GM18873 (cell line): ENCODE measurements at regions not wholly inside any gene's neighbourhood (a gene's known extent, or its start where the extent isn't known, plus 50 kb on each side); places are given as distances from the start of the nearest gene placed in this dataset.
A peak's percentile ranks its signal among the peaks of the same experiment; 100 is the strongest.
"Not testable (repeated sequence)": the region's sequence is repeated elsewhere in the genome, so short reads cannot be mapped to it uniquely, and the experiment has no call there.

ENCODE experiments used
- ATAC-seq: cut with Tn5 transposase; IDR thresholded peaks from one replicate; pipeline ENCODE4 v1.9.1; 2021; ENCODE audit warnings: mild to moderate bottlenecking, moderate library complexity, moderate number of reproducible peaks; ENCODE audit not compliant: unreplicated experiment, low FRiP score

DNA sequence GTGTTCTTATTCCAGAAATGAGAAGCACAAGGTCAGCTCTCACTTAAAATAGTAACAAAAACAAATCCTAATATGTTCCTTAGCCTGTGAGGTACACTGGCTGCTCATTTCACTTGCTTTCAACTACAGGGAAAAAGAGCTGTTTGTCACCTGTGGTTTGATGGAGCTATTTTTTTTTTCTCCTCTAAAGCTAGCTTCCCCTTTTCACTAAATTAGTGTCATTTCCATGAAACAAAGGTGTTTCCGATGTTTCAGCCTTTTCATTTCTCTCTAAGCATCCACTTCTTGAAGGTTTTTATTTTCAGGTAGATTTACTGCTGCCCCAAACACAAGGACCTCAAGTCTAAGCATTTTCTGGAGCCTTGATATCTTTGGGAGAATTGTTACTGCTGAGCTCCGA lies 148.6 kb downstream of the RBMX2 start:
- no peak for ATAC-seq

DNA sequence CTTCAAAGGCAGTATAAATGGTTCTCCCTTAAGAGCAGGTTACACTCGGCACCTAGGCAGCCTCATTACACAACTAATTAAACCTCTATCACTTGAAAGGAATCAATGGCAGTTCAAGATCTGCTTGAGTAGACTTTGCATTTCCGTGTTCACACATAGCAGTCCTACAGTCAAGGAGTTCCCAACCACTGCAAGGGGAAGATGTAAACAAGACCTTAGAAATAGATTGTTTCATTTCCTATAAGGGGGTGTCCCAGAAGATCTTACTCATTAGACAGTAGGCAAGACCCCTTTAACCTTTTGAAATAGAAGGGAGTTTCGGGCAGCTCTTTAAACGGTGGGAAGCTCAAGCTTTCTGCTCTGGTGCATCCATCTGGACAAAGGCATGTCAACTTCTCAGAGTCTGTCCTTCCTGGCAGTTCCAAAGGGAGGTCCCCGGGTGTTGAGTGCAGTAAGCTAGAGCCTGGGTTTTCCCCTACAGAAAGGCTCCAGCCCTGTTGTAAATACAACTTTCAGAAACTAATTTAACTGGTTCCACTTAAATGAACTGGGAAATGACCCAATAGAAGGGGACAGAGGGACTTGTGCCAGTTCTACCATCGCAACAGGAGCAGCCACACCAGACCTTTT lies 150.8 kb downstream of the RBMX2 start:
- ATAC-seq, result peak; percentile 71

DNA sequence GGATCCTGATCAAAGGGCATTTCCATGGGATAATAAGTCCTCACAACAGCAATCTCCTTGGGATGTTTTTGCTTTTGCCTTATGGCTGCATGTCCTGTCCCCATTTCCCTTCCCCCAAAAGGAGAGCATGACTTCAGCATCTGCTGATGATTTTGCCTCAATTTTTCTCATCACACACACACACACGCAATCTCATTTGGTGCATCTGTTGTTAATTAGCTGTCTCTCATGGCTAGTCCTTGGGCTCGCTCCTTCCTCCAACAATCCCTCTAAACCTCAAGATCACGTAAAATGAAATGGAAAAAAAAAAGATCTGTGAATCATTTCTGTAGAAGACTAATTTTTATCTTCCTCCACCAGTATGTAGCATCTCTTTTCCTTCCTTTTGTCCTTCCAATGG lies 153.6 kb downstream of the RBMX2 start:
- no peak for ATAC-seq

DNA sequence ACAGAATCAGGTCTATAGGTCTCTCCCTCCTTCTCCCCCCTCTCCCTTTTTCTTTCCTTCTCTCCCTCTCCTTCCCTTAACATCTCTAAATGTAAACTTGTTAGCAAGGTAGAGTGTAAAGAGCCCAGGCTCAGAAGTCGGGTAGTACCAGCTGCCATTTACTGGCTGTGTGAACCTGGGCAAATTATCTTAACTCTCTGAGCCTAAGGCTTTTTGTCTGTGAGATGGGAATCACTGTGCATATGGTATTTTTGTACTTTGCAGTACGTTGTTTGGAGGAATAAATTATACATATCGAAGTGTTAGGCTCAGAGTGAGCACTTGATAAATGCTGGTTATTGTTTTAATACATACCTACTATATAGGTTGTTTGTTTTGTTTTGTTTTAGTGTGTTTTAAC lies 154.0 kb downstream of the RBMX2 start:
- ATAC-seq, result no peak

DNA sequence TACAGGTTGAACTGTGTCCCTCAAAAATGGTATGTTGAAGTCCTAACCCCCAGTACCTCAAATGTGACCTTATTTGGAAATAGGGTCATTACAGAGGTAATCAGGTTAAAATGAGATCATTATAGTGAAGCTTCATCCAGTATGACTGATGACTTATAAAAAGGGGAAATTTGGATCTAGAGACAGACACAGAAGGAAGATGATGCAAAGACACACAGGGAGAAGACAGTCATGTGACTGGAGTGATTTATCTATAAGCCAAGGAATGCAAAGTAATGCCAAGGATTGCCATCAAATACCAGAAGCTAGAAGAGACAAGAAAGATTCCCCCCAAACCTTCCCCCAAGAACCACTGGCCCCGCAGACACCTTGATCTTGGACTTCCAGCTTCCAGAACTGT lies 155.2 kb downstream of the RBMX2 start:
- ATAC-seq, result no peak

DNA sequence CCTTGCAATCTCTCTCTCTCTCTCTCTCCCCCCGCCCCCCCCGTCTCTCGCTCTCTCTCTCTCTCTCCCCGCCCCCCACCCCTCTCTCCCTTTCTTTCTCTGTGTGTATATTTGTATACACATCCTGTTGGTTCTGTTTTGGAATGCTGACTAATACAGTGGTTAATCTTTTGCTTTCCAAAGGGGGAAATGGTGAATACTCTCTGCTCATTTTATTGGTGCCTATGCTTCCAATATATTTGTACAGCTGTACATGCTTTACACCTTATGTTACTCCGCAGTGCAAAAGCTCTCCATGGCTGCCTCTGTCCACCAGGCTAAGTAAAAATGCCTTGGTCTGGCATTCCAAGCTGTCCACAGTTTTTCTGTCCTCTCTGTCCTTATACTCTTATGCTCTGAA lies 158.8 kb downstream of the RBMX2 start:
- no peak for ATAC-seq

DNA sequence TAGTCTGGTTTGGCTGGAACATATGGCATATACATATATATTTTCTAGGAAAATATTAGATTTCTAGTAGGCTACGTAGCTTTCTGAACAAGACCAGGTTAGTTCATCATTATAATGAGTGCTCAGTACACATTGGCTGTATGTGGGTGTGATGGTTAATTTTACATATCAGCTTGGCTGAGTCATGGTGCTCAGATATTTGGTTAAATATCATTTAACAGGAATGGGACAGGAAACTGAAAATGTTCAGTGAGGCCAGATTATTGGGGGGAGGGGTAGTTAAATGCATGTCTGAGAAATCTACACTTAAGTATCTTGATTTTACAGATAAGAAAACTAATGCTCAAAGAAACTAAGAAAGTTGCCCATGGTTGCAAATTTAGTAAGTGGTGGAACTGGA lies 160.1 kb downstream of the RBMX2 start:
- no peak for ATAC-seq

DNA sequence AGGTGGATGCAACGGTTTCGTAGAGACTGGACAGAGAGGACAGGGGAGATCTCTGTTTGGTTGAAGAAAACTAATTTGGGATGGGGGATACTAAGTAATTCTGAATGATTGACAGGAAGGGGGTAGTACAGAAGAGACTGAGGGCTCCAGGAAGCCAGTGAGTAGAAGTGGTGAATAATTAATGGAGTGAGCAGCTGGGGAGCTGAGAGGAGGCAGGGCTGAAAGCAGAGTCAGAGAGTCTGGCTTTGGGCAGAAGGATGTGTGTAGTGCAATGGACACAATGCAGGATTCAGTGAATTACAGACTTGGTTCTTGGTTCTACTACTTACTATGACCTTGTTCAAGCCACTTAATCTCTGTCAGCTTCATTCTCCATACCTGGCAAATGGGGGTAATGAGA lies 161.7 kb downstream of the RBMX2 start:
- ATAC-seq, result peak; percentile 88

DNA sequence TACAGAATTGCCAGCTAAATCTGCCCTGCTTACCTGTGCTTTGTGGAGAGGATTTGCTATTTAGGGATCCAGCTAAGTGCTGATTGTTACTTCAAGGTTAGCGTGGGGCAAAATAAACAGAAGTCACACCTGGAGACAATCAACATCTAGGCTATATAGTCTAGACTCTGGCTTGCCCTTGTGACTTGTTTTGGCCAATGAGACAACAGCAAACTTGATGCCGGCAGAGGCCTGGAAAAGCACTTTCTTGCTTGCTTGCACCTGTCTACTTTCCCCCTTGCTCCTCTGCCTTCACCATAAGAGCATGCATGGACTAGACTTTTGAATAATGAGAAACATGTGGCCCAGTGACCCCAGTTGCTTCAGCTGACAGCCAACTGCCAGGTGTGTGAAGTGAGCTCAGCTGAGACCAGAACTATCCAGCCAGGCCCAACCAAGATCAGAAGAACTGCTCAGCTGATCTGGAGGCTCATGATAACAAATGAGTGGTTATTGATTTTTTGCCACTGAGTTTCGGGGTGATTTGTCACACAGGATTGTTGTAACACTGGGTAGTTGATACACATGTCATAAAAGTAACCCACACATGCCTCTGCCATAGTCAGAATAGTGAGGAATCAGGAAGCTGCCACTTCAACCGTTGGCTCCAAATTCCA lies 164.4 kb downstream of the RBMX2 start:
- no peak for ATAC-seq

DNA sequence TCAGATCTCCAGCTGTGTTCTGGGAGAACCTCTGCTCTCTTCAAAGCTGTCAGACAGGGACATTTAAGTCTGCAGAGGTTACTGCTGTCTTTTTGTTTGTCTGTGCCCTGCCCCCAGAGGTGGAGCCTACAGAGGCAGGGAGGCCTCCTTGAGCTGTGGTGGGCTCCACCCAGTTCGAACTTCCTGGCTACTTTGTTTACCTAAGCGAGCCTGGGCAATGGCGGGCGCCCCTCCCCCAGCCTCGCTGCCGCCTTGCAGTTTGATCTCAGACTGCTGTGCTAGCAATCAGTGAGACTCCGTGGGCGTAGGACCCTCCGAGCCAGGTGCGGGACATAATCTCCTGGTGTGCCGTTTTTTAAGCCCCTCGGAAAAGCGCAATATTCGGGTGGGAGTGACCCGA lies 171.2 kb downstream of the RBMX2 start:
- not testable (repeated sequence) for ATAC-seq
